ENCODE measurements at regions not wholly inside any gene's neighbourhood (a gene's known extent, or its start where the extent isn't known, plus 50 kb on each side); places are given as distances from the start of the nearest gene placed in this dataset.
"Not testable (repeated sequence)": the region's sequence is repeated elsewhere in the genome, so short reads cannot be mapped to it uniquely, and the experiment has no call there.

DNA sequence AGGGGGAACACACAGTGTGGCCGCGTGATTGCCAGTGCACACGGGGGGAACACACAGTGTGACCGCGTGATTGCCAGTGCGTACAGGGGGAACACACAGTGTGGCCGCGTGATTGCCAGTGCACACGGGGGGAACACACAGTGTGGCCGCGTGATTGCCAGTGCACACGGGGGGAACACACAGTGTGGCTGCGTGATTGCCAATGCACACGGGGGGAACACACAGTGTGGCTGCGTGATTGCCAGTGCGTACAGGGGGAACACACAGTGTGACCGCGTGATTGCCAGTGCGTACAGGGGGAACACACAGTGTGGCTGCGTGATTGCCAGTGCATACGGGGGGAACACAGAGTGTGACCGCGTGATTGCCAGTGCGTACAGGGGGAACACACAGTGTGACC is 140.3 kb downstream of the RTP5 start:
- not testable (repeated sequence) for DNase-seq

DNA sequence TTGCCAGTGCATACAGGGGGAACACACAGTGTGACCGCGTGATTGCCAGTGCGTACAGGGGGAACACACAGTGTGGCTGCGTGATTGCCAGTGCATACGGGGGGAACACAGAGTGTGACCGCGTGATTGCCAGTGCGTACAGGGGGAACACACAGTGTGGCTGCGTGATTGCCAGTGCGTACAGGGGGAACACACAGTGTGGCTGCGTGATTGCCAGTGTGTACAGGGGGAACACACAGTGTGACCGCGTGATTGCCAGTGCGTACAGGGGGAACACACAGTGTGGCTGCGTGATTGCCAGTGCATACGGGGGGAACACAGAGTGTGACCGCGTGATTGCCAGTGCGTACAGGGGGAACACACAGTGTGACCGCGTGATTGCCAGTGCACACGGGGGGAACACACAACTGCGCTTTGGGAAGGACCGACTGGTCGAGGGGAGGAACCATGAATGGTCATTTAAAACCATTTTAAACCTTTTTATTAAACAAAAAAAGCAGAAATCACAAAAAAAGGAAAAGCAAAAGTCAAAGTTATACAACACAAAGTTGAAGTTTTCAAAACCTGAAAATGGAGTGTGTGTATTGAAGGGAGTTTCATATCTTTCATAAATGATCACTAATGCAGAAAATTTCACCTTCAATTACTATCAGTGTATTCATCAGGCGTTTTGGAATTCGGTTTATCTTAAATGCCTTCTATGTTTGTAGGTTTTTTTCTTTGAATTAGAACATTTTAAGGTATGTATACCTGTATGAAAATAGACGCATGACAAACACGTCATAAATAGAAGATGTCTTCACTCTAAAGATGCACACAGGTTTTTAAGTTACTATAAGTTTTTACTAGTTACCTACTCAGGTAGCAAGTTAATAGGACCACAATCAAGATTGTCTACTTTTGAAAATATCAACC is 141.0 kb downstream of the RTP5 start:
- DNase-seq = not testable (repeated sequence)

DNA sequence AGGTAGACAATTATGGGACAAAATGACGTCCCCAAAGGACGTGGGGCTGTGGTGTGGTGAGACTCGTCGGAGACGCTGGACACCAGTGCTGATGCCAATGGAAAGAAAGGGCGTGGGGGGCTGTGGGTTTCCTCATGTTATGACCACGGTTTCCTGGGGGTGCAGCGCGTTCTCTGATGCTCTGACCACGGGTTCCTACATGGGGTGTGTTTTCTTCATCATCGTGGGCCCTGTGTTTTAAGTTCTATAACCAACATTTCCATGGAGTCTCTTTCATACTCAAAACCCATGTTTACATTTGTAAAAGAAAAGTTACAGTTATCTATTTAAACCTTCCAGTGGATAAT is 141.6 kb downstream of the RTP5 start:
- DNase-seq = no peak

DNA sequence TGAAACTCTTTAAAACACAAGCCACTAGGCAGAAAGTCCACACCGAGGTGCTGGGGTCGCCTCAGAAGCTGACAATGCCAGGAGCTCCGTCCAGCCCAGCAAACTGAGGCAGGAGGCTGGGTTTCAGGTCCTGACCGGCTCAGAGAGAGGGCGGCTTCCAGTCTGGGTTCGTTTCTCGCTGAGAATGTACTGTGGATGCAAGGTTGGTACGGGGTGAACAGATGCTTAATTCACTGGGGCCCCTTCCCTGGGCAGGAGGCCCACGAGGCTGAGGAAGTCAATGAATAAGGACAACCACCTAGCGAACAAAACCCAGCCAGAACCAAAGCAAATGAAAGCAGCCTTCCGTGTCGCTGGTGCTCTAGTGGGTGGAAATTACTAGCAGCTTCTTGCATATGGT is 142.0 kb downstream of the RTP5 start:
- DNase-seq = no peak

DNA sequence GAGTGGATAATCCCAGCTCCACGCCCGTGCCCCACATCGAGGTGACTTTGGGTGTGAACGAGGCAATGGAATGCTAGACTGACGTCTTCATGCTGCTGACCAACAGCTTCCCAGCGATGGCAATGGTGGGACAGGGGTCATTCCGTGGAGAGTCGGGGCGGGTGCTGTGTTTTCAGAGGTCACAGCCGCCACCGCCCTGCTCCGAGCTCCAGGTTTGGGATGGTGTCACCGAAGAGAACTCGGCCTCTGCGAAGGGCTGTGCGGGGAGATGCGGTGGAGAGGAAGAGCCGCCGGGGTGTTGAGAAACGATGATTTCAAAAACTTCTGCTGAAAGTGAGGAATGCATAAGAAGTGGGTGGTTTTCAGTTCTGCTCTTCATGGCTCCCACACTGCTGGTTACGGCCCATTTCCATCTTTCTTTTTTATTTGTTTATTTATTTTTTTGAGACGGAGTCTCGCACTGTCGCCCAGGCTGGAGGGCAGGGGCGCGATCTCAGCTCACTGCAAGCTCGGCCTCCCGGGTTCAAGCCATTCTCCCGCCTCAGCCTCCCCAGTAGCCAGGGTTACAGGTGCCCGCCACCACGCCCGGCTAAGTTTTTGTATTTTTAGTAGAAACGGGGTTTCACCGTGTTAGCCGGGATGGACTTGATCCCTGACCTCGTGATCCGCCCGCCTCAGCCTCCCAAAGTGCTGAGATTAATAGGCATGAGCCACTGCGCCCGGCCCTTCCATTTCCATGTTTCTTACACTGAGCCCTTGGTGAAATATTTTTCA is 142.6 kb downstream of the RTP5 start:
- no peak for DNase-seq

DNA sequence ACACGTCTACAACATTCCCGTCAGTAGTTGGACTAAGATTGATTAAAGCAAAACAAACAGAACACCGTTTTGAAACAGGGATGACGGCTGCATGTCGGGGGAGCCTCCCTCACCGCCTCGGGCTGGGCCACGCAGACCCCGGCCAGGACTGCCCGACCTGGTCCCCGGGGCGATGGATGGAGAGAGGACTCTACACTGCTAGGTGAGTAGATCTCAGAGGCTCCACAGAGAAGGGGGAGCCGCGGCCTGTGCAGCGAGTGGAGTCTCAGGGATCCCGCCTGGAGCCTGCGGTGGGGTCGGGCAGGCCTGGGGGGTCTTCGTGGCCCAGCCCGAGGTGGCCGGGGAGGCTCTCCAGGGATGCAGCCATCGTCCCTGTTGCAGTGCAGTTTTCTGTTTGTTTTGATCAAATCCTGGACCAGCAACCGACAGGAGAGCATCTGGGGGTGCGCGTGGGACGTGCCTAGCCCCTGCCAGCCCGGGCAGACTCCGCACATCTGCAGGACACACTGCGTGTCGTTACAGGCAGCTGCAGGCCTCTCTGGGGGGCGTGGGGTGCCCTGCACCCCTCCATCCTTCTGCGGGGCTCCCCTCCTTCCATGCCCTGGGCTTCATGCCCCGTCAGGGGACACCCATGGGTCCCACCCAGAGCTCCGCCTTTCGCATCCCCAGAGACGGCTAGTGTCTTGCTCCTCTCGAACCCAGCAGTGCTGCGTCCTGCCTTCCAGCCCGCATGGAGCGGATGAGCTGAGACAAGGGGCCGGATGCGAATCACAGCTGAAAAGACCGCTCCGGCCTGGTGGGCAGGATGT is 143.6 kb downstream of the RTP5 start:
- no peak for DNase-seq

DNA sequence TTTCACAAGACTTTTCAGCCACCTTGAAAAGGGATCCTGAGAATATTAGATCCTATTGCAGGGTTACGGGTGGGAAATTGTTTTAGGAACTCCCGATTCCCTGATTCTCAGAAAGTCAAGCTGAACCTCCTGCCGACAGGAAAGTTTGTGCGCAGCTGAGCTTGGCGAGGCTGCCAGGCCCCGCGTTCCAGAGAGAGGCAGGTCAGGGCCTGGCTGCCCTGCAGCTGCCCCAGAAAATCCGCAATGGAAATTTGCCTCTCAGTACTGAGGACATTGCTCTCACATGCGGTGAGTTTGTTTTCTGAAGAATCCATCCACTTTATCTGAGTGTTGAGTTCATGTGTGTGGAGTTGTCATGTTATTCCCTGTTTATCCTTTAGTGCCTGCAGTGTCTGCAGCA is 144.2 kb downstream of the RTP5 start:
- DNase-seq = no peak

DNA sequence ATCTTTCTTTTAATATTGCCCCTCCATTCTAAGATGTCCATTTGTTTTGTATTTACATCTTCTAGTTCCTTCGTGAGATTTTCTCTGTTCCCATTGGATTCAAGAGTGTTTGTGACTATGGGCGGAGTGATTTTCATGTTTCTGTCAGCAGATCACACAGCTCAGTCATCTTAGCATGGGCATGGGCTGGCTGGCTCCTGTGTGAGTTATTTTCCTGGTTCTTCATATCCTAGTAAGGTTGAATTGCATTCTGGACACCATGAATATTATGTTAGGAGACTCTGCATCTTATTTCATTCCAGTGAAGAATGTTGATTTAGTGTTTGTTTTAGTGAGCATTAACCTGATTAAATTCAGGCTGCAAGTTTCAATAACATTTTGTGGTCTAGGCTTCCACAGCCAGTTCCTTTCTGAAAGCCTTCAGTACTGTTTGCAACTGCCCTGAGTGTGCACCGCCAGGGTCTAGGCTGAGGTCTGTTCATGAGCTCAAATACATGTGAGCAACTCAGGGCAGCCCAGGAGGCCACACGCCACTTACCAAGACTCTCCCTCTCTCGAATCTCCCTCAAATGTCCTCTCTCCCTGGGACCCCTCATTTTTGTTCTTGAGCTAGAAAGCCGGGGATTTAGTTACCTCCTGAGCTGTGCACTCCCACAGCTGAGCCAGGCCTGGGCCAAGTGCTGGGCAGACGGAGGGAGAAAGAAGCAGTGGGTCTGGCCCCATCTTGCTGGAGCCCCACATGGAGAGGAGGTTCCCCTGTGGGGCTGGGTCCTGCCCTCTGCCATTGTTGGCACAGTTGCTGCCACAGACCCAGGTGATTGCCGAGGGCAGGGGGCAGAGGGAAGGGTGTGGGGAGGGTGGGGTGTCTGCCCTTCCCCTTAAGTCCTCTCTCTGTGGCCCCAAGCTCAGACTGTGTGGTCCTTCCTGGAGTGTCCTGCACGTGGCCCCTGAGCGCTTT is 145.9 kb downstream of the RTP5 start:
- DNase-seq = no peak

DNA sequence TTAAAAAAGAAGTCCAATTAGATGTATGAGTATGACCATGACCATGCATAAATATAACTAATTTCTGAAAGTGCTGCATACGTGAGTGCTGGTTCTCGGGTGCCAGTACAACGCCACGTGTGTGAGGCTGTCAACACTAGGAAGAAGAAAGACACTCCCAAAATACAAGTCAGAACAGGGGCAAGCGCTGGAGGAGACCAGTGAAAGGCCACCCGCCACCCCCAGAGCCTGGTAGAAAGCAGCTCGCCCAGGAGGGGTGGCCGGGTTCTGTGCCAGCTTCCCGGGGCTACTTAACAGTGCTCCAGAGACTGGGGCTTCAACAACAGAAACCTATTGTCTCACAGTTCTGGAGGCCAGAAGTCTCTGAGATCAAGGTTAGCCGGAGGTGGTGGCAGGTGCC is 147.6 kb downstream of the RTP5 start:
- no peak for DNase-seq

DNA sequence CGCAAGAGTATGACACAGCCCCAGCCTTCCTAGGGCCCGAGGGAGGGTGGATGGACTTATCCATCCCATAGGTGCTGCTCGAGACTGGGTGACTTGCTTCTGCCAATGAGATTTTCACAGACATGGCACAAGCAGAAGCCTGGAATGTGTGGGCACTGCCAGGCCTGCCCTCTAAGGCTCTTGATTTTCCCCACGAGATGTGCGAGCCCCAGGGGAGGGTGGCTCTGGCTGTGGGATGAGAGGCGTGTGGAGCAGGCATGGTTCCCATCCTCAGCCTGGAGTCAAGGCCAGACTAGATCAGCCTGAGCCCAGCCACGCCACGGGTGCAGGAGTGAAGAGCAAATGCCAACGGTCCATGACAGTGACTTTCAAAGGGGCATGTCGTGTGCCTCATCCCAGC is 148.9 kb downstream of the RTP5 start:
- DNase-seq = not testable (repeated sequence)

DNA sequence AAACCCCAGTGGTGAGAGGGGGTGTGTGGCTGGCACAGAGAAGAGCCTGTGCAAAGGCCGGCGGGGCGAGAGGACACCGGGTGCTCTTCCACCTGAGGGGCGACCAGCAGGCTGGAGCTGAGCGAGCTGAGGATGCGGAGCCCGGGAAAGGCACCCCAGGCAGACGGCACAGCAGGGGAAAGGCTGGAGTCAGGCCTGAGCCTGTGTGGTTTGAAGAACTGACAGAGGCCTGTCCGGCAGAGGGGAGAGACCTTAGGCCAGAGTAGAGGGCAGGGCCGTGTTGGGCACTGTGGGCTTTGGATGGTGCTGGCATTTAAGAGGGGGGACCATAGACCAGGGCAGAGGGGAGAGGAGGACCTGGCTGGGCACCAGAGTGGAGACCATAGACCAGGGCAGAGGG is 149.8 kb downstream of the RTP5 start:
- no peak for DNase-seq

DNA sequence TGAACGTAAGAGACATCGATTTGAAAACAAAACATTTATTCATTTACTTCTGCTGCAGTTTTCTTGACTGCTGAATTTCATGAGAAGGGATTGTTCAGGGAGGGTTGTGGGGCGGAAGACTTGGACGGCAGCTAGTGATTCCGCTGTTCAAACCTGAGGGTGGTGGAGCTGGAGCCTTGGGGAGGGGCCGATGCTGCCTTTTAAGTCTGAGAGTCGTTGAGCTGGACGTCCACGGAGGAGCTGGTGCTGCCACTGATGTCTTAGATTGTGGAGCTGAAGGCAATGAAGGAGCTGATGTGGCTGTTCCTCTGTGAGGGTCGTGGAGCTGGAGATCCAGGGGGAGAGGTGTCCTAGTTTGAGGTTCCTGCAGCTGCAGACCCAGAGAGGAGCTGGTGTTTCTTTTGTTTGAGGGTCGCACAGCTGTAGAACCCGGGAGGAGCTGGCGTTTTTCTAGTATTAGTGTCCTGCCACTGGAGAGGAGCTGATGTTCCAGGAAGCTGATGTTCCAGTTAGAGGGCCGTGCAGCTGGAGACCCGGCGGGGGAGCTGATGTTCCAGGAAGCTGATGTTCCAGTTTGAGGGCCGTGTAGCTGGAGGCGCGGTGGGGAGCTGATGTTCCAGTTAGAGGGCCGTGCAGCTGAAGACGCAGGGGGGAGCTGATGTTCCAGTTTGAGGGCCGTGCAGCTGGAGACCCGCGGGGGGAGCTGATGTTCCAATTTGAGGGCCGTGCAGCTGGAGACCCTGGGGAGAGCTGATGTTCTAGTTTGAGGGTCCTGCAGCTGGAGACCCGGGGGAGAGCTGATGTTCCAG is 150.9 kb downstream of the RTP5 start:
- DNase-seq = no peak

DNA sequence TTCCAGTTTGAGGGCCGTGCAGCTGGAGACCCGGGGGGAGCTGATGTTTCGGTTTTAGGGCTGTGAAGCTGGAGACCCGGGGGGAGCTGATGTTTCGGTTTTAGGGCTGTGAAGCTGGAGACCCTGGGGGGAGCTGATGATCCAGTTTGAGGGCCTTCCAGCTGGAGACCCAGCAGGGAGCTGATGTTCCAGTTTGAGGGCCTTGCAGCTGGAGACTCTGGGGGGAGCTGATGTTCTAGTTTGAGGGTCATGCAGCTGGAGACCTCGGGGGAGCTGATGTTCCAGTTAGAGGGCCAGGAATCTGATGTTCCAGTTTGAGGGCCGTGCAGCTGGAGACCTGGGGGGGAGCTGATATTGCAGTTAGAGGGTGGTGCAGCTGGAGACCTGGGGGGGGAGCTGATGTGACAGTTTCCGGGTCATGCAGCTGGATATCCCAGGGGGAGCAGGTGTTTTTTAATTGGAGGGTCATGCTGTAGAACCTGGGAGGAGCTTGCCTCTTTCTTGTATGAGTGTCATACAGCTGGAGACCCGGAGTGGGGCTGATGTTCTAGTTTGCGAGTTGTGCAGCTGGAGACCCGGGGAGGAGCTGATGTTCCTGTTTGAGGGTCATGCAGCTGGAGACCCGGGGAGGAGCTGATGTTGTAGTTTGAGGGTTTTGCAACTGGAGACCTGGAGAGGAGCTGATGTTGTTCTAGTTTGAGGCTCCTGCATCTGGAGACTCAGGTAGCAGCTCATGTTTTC is 153.2 kb downstream of the RTP5 start:
- no peak for DNase-seq

DNA sequence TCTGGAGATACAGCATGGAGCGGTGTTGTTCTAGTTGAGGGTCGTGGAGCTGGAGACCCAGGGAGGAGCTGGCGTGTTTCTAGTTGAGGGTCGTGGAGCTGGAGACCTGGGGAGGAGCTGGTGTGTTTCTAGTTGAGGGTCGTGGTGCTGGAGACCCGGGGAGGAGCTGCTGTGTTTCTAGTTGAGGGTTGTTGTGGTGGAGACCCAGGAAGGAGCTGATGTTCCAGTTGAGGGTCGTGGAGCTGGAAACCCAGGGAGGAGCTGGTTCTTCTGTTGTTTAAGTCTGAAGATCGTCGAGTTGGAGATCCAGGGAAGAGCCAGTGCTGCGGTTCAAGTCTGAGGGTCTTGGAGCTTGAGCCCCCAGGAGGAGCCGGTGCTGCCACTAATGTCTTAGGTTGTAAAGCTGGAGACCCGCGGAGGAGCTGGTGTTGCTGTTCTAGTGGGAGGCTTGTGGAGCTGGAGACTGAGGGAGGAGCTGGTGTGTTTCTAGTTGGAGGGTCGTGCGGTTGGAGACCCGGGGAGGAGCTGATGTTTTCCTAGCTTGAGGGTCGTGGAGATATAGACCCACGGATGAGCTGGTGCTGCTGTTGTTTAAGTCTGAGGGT is 155.3 kb downstream of the RTP5 start:
- no peak for DNase-seq

DNA sequence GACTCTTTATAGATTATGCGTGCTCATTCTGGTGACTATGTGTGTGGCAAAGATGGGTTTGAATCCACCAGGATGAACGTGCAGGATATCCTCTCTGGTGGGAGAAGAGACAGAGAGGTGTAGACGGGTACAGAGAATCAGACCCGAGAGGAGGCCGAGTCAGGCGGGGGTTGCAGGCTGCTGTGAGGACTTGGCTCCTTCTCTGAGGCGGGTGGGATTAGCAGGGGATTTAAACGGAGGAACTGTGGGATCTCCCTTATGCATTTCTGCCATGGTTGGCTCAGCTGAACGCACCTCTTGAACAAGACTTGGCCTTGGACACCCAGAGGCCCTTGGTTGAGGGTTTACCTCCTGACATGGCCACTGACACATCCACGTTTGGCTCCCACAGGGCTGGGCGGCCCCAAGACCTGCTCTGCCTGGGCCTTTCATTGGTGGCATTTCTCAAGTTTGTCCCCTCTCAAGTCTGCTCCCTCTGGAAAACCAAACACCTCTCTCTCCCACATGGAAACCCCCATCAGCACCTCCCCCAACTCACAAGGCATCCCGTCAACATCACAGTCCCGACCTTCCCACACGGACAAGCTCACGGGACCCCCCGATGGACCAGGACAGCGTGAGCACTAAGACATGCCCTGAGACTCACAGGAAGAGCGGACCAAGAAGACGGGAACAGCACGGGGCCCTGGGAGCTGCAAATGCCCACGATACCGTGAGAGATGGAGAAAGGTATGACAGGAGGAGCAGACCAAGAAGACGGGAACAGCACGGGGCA is 158.3 kb downstream of the RTP5 start:
- no peak for DNase-seq

DNA sequence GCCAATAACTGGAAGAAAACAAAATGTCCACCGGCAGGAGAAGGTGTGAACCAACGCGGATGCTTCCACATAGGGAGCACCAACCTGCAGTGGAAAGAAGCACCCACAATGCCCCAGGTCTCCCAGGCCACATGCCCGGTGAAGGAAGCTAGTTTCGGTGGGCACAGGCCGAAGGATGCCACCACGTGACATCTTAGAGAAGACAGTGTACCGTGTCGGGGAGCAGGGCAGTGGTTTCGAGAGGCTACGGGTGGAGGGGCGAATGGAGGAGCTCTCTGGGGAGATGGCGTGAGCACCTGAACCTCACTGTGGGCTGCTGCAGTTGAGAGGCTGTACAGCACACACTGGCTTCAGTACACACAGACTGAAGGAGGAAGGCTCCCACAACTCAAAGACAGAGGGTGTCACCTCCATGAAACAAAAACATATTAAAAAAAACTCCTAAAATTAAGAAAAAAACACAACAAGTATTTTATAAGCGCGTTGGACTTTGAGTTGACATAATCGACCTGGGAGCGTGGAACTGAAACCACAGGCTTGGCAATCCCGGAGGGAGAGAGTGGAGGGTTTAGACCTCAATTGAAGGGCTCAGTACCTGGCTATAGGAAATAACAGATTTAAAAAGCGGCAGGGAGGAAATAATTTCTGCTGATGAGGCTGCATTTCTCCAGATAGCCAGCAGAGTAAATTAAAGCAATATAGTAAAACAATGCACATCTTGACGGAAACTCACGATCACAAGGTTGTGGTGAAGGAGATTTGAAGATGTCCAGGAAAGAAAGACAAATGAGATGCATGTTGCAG is 160.1 kb downstream of the RTP5 start:
- no peak for DNase-seq

DNA sequence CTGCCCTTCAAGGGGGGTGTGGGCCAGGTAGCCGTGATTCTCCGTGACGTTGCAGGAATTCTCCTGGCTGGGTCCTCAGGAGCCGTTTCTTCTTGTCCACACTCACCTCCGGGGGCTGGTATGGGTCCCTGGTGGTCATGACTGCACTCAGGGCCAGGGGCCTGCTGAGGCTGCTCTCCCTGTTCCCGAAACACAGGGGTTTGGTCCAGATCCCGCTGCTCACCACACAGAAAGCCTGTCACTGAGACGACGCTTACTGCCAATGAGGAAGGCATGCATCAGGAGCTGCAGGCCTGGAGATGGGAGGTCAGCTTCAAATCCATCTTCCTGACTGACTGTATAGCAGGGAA is 160.7 kb downstream of the RTP5 start:
- DNase-seq = no peak

DNA sequence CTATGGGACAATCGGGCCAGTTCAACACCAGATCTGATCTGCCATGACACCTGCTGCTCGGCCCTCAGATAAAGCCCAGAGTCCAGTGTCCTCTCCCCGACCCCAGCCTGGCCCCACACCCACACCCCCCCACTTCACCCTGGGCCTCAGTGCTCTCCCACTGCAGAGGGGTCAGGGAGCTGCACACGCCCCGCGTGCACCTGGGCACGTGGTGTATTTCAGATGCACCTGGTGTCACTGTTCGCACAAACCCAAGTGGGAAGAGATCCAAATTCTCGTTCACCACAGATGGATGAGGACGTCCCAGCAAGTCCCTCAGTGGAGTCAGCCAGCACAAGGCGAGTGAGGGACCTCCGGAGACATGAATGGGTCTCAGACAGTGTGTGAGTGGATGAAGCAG is 161.3 kb downstream of the RTP5 start:
- DNase-seq = no peak

Data from NCI-H1105 (cell line).